Neural progenitor cell (in vitro differentiated cells): ENCODE measurements at regions not wholly inside any gene's neighbourhood (a gene's known extent, or its start where the extent isn't known, plus 50 kb on each side); places are given as distances from the start of the nearest gene placed in this dataset.

Experiments used
- DNase-seq: peaks from one replicate; pipeline ENCODE4 v3.0.0-alpha.2; 2016; ENCODE audit warnings: low spot score
- H2AFZ ChIP-seq: fragments of 200-600 bp; sonication (generic); replicated peaks from 2 replicates; pipeline ENCODE4 v1.6.1; 2016; ENCODE audit warnings: antibody characterized with exemption
- H3F3A ChIP-seq: fragments of 200-600 bp; sonication (generic); 2 replicates; pipeline ENCODE4 v1.6.1; 2016; ENCODE audit warnings: antibody characterized with exemption, low read depth
- H3K27ac ChIP-seq: fragments of 200-600 bp; sonication (generic); 2 replicates; pipeline ENCODE4 v1.5.1; 2016; ENCODE audit warnings: mild to moderate bottlenecking
- H3K27me3 ChIP-seq: fragments of 200-600 bp; sonication (generic); 2 replicates; pipeline ENCODE4 v1.6.1; 2016; ENCODE audit warnings: mild to moderate bottlenecking, moderate library complexity
- H3K36me3 ChIP-seq: fragments of 200-600 bp; sonication (generic); 2 replicates; pipeline ENCODE4 v1.5.1; 2016
- H3K4me1 ChIP-seq: fragments of 200-600 bp; sonication (generic); 2 replicates; pipeline ENCODE4 v1.6.1; 2016; ENCODE audit warnings: mixed run types
- H3K4me2 ChIP-seq: fragments of 200-600 bp; sonication (generic); 2 replicates; pipeline ENCODE4 v1.6.1; 2016
- H3K4me3 ChIP-seq: fragments of 200-600 bp; sonication (generic); 2 replicates; pipeline ENCODE4 v1.5.1; 2016
- H3K79me2 ChIP-seq: fragments of 200-600 bp; sonication (generic); 2 replicates; pipeline ENCODE4 v1.6.1; 2016; ENCODE audit warnings: low read depth
- H3K9ac ChIP-seq: fragments of 200-600 bp; sonication (generic); 2 replicates; pipeline ENCODE4 v1.6.1; 2016
- H3K9me3 ChIP-seq: fragments of 200-600 bp; sonication (generic); 2 replicates; pipeline ENCODE4 v1.5.1; 2016; ENCODE audit warnings: low read depth
- H4K20me1 ChIP-seq: fragments of 200-600 bp; sonication (generic); 2 replicates; pipeline ENCODE4 v1.6.1; 2016; ENCODE audit warnings: low read depth
- H3K27ac Mint-ChIP-seq: 3 replicates; pipeline ENCODE4 v1.8.0; 2021; ENCODE audit warnings: mixed read lengths
- H3K27me3 Mint-ChIP-seq: 2 replicates; pipeline ENCODE4 v1.8.0; 2022; ENCODE audit warnings: low read depth, mild to moderate bottlenecking, inconsistent platforms, moderate library complexity, mixed read lengths; ENCODE audit not compliant: insufficient read depth
- H3K36me3 Mint-ChIP-seq: 3 replicates; pipeline ENCODE4 v1.8.0; 2021; ENCODE audit warnings: mixed read lengths
- H3K4me1 Mint-ChIP-seq: 3 replicates; pipeline ENCODE4 v1.8.0; 2021; ENCODE audit warnings: mixed read lengths
- H3K4me3 Mint-ChIP-seq: 3 replicates; pipeline ENCODE4 v1.8.0; 2021; ENCODE audit warnings: mild to moderate bottlenecking, moderate library complexity, mixed read lengths
- H3K9me3 Mint-ChIP-seq: 3 replicates; pipeline ENCODE4 v1.8.0; 2020; ENCODE audit warnings: mixed read lengths
- CTCF ChIP-seq: fragments of 200-600 bp; sonication (generic); IDR thresholded peaks from 2 replicates; pipeline ENCODE4 v1.5.1; 2017; ENCODE audit warnings: antibody characterized with exemption, mild to moderate bottlenecking
- EZH2 ChIP-seq: fragments of 200-600 bp; sonication (generic); IDR thresholded peaks from 2 replicates; pipeline ENCODE4 v1.6.1; 2017; ENCODE audit warnings: antibody characterized with exemption, mild to moderate bottlenecking, moderate library complexity
- EZH2phosphoT487 ChIP-seq: fragments of 200-600 bp; sonication (generic); IDR thresholded peaks from 2 replicates; pipeline ENCODE4 v1.6.1; 2017; ENCODE audit warnings: antibody characterized with exemption

DNA sequence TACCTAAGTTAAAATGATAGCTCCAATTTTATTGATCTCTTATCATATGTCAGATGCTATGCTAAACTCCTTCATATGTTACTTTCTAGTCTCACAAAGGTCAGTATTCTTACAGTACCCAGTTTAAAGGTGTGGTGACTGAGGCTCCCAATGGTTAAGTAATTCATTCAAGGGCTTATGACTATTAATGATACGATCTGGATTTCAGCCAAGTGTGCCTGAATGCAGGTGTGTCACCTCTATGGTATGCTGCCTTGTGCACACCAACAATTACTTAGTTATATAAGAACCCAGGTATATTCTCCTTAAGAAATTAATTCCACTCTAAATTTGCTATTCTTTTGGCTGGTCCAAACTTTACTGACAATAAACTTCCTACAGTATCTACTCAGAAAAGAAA lies 84.6 kb upstream of the TRPC4 start:
- no peaks in the 10 kb centered on the region for H3K36me3 ChIP-seq
- H3K4me3 ChIP-seq: no peak overlapping the region
- no peaks in the 10 kb centered on the region for H3K27me3 ChIP-seq
- H3K4me1 Mint-ChIP-seq: no peaks in the 10 kb centered on the region
- H3K9ac ChIP-seq: no peak overlapping the region
- no peaks in the 10 kb centered on the region for H3K9me3 ChIP-seq
- H3K27ac Mint-ChIP-seq: no peak overlapping the region
- H3K4me3 Mint-ChIP-seq: no peak overlapping the region
- H3K9me3 Mint-ChIP-seq: no peaks in the 10 kb centered on the region
- H3K4me1 ChIP-seq: no peaks in the 10 kb centered on the region
- no peaks in the 10 kb centered on the region for H3F3A ChIP-seq
- no peaks in the 10 kb centered on the region for H3K36me3 Mint-ChIP-seq
- no peaks in the 10 kb centered on the region for H4K20me1 ChIP-seq
- no peaks in the 10 kb centered on the region for H3K27me3 Mint-ChIP-seq
- H2AFZ ChIP-seq: no peak overlapping the region
- no peaks in the 10 kb centered on the region for H3K79me2 ChIP-seq
- H3K4me2 ChIP-seq: no peak overlapping the region
- TF ChIP-seq EZH2 (no peak), EZH2phosphoT487 (no peak), CTCF (no peak)
- no peak for DNase-seq
- no peak overlapping the region for H3K27ac ChIP-seq

- no peak for TF ChIP-seq EZH2phosphoT487
- TF ChIP-seq EZH2: no peak
- no peak for TF ChIP-seq CTCF
- no peaks in the 10 kb centered on the region for H3K9me3 Mint-ChIP-seq
- Histone ChIP-seq H3K9me3 (no peaks in the 10 kb centered on the region), H3K4me1 (no peaks in the 10 kb centered on the region), H3K27ac (no peak overlapping the region), H3K36me3 (no peaks in the 10 kb centered on the region), H3K4me2 (no peak overlapping the region), H3F3A (no peaks in the 10 kb centered on the region), H3K27me3 (no peaks in the 10 kb centered on the region), H4K20me1 (no peaks in the 10 kb centered on the region), H3K9ac (no peak overlapping the region), H3K4me3 (no peak overlapping the region), H2AFZ (no peak overlapping the region), H3K79me2 (no peaks in the 10 kb centered on the region)
- no peak overlapping the region for H3K27ac Mint-ChIP-seq
- no peaks in the 10 kb centered on the region for H3K4me1 Mint-ChIP-seq
- no peak for DNase-seq
- H3K36me3 Mint-ChIP-seq: no peaks in the 10 kb centered on the region
- H3K4me3 Mint-ChIP-seq: no peak overlapping the region
- no peaks in the 10 kb centered on the region for H3K27me3 Mint-ChIP-seq
Measured at GRCh38 chr13:37953696-37954095, 84.1 kb upstream of the TRPC4 start.

- Histone ChIP-seq H3K9ac (no peak overlapping the region), H3K9me3 (no peaks in the 10 kb centered on the region), H2AFZ (no peak overlapping the region), H3F3A (no peaks in the 10 kb centered on the region), H3K4me1 (no peaks in the 10 kb centered on the region), H3K4me2 (no peak overlapping the region), H3K36me3 (no peaks in the 10 kb centered on the region), H3K27me3 (no peaks in the 10 kb centered on the region), H3K4me3 (no peak overlapping the region), H3K79me2 (no peaks in the 10 kb centered on the region), H3K27ac (no peak overlapping the region), H4K20me1 (no peaks in the 10 kb centered on the region)
- Mint-ChIP-seq H3K4me1 (no peaks in the 10 kb centered on the region), H3K27me3 (no peaks in the 10 kb centered on the region), H3K4me3 (no peak overlapping the region), H3K27ac (no peak overlapping the region), H3K9me3 (no peaks in the 10 kb centered on the region), H3K36me3 (no peaks in the 10 kb centered on the region)
- DNase-seq: no peak
- no peak for TF ChIP-seq CTCF
- no peak for TF ChIP-seq EZH2
- no peak for TF ChIP-seq EZH2phosphoT487
Measured at GRCh38 chr13:37950016-37950415, 80.4 kb upstream of the TRPC4 start.
